Neural crest cell (in vitro differentiated cells): ENCODE measurements at regions not wholly inside any gene's neighbourhood (a gene's known extent, or its start where the extent isn't known, plus 50 kb on each side); places are given as distances from the start of the nearest gene placed in this dataset.

Experiments
- DNase-seq: peaks from one replicate; pipeline ENCODE4 v3.0.0; 2021; ENCODE audit warnings: low read depth, mixed read lengths, low spot score
- H3K27ac Mint-ChIP-seq: one replicate; pipeline ENCODE4 v1.8.0; 2021; ENCODE audit warnings: mild to moderate bottlenecking, mixed read lengths; ENCODE audit not compliant: unreplicated experiment
- H3K27me3 Mint-ChIP-seq: 2 replicates; pipeline ENCODE4 v1.8.0; 2021; ENCODE audit warnings: low read depth, mild to moderate bottlenecking, mixed read lengths
- H3K36me3 Mint-ChIP-seq: 2 replicates; pipeline ENCODE4 v1.8.0; 2021; ENCODE audit warnings: low read depth, mild to moderate bottlenecking, mixed read lengths
- H3K4me1 Mint-ChIP-seq: 2 replicates; pipeline ENCODE4 v1.8.0; 2021; ENCODE audit warnings: mixed read lengths
- H3K4me3 Mint-ChIP-seq: one replicate; pipeline ENCODE4 v1.8.0; 2021; ENCODE audit warnings: mild to moderate bottlenecking, mixed read lengths
- H3K9me3 Mint-ChIP-seq: 2 replicates; pipeline ENCODE4 v1.8.0; 2021; ENCODE audit warnings: mixed read lengths
- TF ChIP-seq, protein P1 (sequence below): fragments of 200-600 bp; sonication (generic); conservative IDR thresholded peaks from 2 replicates; pipeline ENCODE4 v1.5.0; 2021; ENCODE audit warnings: antibody characterized with exemption, mild to moderate bottlenecking

- no peak overlapping the region for H3K27ac Mint-ChIP-seq
- TF ChIP-seq, protein P1, sequence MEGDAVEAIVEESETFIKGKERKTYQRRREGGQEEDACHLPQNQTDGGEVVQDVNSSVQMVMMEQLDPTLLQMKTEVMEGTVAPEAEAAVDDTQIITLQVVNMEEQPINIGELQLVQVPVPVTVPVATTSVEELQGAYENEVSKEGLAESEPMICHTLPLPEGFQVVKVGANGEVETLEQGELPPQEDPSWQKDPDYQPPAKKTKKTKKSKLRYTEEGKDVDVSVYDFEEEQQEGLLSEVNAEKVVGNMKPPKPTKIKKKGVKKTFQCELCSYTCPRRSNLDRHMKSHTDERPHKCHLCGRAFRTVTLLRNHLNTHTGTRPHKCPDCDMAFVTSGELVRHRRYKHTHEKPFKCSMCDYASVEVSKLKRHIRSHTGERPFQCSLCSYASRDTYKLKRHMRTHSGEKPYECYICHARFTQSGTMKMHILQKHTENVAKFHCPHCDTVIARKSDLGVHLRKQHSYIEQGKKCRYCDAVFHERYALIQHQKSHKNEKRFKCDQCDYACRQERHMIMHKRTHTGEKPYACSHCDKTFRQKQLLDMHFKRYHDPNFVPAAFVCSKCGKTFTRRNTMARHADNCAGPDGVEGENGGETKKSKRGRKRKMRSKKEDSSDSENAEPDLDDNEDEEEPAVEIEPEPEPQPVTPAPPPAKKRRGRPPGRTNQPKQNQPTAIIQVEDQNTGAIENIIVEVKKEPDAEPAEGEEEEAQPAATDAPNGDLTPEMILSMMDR = no peak
- no peaks in the 10 kb centered on the region for H3K36me3 Mint-ChIP-seq
- no peaks in the 10 kb centered on the region for H3K9me3 Mint-ChIP-seq
- DNase-seq = no peak
- peaks cover 11% of the 10 kb centered on the region for H3K27me3 Mint-ChIP-seq
- no peak overlapping the region for H3K4me3 Mint-ChIP-seq
- peaks cover 10% of the 10 kb centered on the region for H3K4me1 Mint-ChIP-seq
Observed at GRCh38 chr3:10672422-10672821, 143.6 kb upstream of the SLC6A11 start.

DNA sequence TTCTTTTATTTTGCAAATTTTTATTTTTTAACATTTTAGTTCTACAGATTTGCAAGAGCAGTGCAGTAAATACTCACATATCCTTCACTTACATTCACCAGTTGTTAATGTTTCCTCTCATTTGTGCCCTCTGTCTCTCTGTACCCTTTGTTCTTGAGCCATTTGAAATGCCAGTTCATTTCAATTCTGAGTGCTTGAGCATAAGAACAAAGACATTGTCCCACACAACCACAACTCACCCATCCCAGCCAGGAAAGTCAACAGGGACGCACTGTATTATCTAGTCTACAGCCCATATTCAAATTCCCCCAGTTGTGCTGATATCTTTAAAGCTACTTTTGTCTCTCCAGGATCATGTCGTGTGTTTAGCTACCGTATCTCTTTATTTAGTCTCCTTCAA lies 141.4 kb upstream of the SLC6A11 start:
- no peak for DNase-seq
- no peaks in the 10 kb centered on the region for H3K9me3 Mint-ChIP-seq
- H3K4me1 Mint-ChIP-seq = peaks cover 6% of the 10 kb centered on the region
- H3K36me3 Mint-ChIP-seq = no peaks in the 10 kb centered on the region
- TF ChIP-seq, protein P1 = no peak
- H3K27me3 Mint-ChIP-seq = peaks cover 7% of the 10 kb centered on the region
- H3K27ac Mint-ChIP-seq = peak overlapping the region; percentile 3
- no peak overlapping the region for H3K4me3 Mint-ChIP-seq

DNA sequence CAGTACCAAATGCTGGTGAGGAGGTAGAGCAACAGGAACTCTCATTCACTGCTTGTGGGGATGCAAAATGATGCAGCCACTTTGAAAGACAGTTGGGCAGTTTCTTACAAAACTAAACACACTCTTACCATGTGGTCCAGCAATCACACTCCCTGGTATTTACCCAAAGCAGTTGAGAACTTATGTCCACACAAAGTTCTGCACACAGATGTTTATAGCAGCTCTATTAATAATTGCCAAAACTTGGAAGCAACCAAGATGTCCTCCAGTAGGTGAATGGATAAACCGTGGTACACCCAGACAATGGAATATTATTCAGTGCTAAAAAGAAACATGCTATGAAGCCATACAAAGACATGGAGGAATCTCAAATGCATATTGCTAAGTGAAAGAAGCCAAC lies 139.1 kb upstream of the SLC6A11 start:
- no peak for DNase-seq
- Mint-ChIP-seq H3K27me3 (peaks cover 3% of the 10 kb centered on the region), H3K4me3 (no peak overlapping the region), H3K36me3 (no peaks in the 10 kb centered on the region), H3K9me3 (no peaks in the 10 kb centered on the region), H3K4me1 (peaks cover 8% of the 10 kb centered on the region), H3K27ac (no peak overlapping the region)
- TF ChIP-seq, protein P1 = no peak

- Mint-ChIP-seq H3K9me3 (no peaks in the 10 kb centered on the region), H3K4me1 (peaks cover 21% of the 10 kb centered on the region), H3K27ac (no peak overlapping the region)
Observed at GRCh38 chr3:10678796-10679376, 137.1 kb upstream of the SLC6A11 start.

DNA sequence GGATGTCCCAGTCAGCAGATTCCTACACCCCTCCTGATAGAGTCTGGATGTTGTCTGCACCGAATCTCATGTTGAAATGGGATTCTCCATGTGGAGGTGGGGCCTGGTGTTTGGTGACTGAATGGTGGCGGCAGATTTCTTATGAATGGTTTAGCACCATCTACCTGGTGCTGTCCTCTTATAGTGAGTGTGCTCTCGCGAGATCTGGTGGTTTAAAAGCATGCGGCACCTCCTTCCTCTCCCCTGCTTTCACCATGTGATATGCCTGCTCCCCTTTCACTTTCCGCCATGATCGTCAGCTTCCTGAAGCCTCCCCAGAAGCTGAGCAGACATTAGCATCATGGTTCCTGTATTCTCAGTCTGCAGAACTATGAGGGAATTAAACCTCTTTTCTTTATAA lies 135.2 kb upstream of the SLC6A11 start:
- TF ChIP-seq, protein P1 = no peak
- Mint-ChIP-seq H3K36me3 (no peaks in the 10 kb centered on the region), H3K9me3 (no peaks in the 10 kb centered on the region), H3K27ac (no peak overlapping the region), H3K27me3 (peaks cover 4% of the 10 kb centered on the region), H3K4me3 (no peak overlapping the region), H3K4me1 (peaks cover 15% of the 10 kb centered on the region)
- DNase-seq = no peak

More at GRCh38 chr3:10678796-10679376, 137.1 kb upstream of the SLC6A11 start:
- no peak for DNase-seq
- TF ChIP-seq, protein P1 = no peak
- Mint-ChIP-seq H3K4me3 (no peak overlapping the region), H3K27me3 (peaks cover 3% of the 10 kb centered on the region), H3K36me3 (no peaks in the 10 kb centered on the region)
